ENCODE measurements at regions not wholly inside any gene's neighbourhood (a gene's known extent, or its start where the extent isn't known, plus 50 kb on each side); places are given as distances from the start of the nearest gene placed in this dataset.

- Histone ChIP-seq H3K9ac (ENCODE audit: extremely low read depth, insufficient read length, low read length) (no peak overlapping the region), H3K4me1 (ENCODE audit: insufficient read depth, low read length) (no peaks in the 10 kb centered on the region), H3K27ac (ENCODE audit: insufficient read length, low read depth, low read length) (no peak overlapping the region), H4K5ac (ENCODE audit: insufficient read length, low read depth, low read length) (no peak overlapping the region), H3K79me2 (ENCODE audit: insufficient read depth, low read length) (no peaks in the 10 kb centered on the region), H2BK20ac (ENCODE audit: low read depth, low read length, poor library complexity, severe bottlenecking) (no peak overlapping the region), H4K20me1 (ENCODE audit: control insufficient read depth, insufficient read depth, insufficient read length) (no peaks in the 10 kb centered on the region), H3K56ac (ENCODE audit: insufficient read length, low read depth, low read length) (no peak overlapping the region), H3K23me2 (ENCODE audit: insufficient read length, low read depth, low read length, poor library complexity, severe bottlenecking) (no peaks in the 10 kb centered on the region), H3K4ac (ENCODE audit: low read depth, low read length) (no peak overlapping the region), H2BK15ac (ENCODE audit: low read depth, low read length) (no peak overlapping the region), H2BK12ac (ENCODE audit: insufficient read length, low read depth, low read length) (no peak overlapping the region), H3K9me3 (ENCODE audit: control insufficient read depth, low read depth, low read length) (peaks cover 4% of the 10 kb centered on the region), H2AK5ac (ENCODE audit: insufficient read length, low read length) (no peak overlapping the region), H3K18ac (ENCODE audit: insufficient read length, low read depth, low read length) (no peak overlapping the region), H2BK5ac (ENCODE audit: insufficient read length, low read length) (no peak overlapping the region), H3K27me3 (ENCODE audit: insufficient read depth, low read length) (no peaks in the 10 kb centered on the region), H3K14ac (ENCODE audit: insufficient read depth, low read length) (no peak overlapping the region), H2AFZ (ENCODE audit: low read length) (no peak overlapping the region), H3K23ac (ENCODE audit: insufficient read length, low read depth, low read length) (no peak overlapping the region), H3K4me2 (ENCODE audit: insufficient read depth, insufficient read length, low read length) (no peak overlapping the region), H3T11ph (ENCODE audit: low read length) (no peak overlapping the region), H3K79me1 (ENCODE audit: insufficient read depth, low read depth, low read length, poor library complexity, severe bottlenecking) (no peaks in the 10 kb centered on the region), H2BK120ac (ENCODE audit: low read depth, low read length, poor library complexity, severe bottlenecking) (no peak overlapping the region), H4K91ac (ENCODE audit: insufficient read length, low read depth, low read length) (no peak overlapping the region), H4K8ac (replicated peaks; ENCODE audit: insufficient read length, low read depth, low read length) (no peak overlapping the region)
- Mint-ChIP-seq H3K4me1 (no peaks in the 10 kb centered on the region), H3K27ac (no peak overlapping the region), H3K27me3 (ENCODE audit: low read depth) (no peaks in the 10 kb centered on the region), H3K36me3 (ENCODE audit: insufficient read depth in 1 of 3, low read depth in 3 of 3) (peaks cover 2 to 6% (median 4%) of the 10 kb centered on the region in 3 experiments; a peak in 6 of 7 replicates), H3K4me3 (no peak overlapping the region), H3K9me3 (peaks cover 4 to 8% of the 10 kb centered on the region in 2 experiments)
- TF ChIP-seq, protein P1, sequence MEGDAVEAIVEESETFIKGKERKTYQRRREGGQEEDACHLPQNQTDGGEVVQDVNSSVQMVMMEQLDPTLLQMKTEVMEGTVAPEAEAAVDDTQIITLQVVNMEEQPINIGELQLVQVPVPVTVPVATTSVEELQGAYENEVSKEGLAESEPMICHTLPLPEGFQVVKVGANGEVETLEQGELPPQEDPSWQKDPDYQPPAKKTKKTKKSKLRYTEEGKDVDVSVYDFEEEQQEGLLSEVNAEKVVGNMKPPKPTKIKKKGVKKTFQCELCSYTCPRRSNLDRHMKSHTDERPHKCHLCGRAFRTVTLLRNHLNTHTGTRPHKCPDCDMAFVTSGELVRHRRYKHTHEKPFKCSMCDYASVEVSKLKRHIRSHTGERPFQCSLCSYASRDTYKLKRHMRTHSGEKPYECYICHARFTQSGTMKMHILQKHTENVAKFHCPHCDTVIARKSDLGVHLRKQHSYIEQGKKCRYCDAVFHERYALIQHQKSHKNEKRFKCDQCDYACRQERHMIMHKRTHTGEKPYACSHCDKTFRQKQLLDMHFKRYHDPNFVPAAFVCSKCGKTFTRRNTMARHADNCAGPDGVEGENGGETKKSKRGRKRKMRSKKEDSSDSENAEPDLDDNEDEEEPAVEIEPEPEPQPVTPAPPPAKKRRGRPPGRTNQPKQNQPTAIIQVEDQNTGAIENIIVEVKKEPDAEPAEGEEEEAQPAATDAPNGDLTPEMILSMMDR (conservative IDR thresholded peaks at IDR 0.05), result no peak
- DNase-seq, result no peak
- no CpG with 5 or more reads among the region's 1 CpG for WGBS (ENCODE audit: extremely low coverage, insufficient read length, low lambda C conversion rate)
Observed at GRCh38 chr5:100157066-100157465, 378.1 kb upstream of the FAM174A start.
